Activated naive CD4-positive, alpha-beta T cell treated with anti-CD3 and anti-CD28 coated beads, Interleukin-2, amount 10 ng/mL, durations not matched to agents 7 days and 5 days (primary cell): ENCODE measurements at regions not wholly inside any gene's neighbourhood (a gene's known extent, or its start where the extent isn't known, plus 50 kb on each side); places are given as distances from the start of the nearest gene placed in this dataset.

Source experiments
- CTCF ChIA-PET: fragments of 350-600 bp; sonication (Branson Sonifier 250); formaldehyde crosslinking; loops from one replicate; lab custom pipeline; 2021; ENCODE audit warnings: antibody characterized with exemption; lab: Charles Lee
- DNase-seq: peaks from one replicate; pipeline ENCODE4 v3.0.0-alpha.2; 2020
- H3K27ac Mint-ChIP-seq: one replicate; pipeline ENCODE4 v1.8.0; 2021; ENCODE audit warnings: mild to moderate bottlenecking, moderate library complexity, mixed read lengths
- H3K27me3 Mint-ChIP-seq: one replicate; pipeline ENCODE4 v1.8.0; 2021; ENCODE audit warnings: mild to moderate bottlenecking, mixed read lengths
- H3K36me3 Mint-ChIP-seq: one replicate; pipeline ENCODE4 v1.8.0; 2021; ENCODE audit warnings: mixed read lengths
- H3K4me1 Mint-ChIP-seq: one replicate; pipeline ENCODE4 v1.8.0; 2021; ENCODE audit warnings: mixed read lengths
- H3K4me3 Mint-ChIP-seq: one replicate; pipeline ENCODE4 v1.8.0; 2021; ENCODE audit warnings: mild to moderate bottlenecking, moderate library complexity, mixed read lengths
- H3K9me3 Mint-ChIP-seq: one replicate; pipeline ENCODE4 v1.8.0; 2021; ENCODE audit warnings: mixed read lengths

DNA sequence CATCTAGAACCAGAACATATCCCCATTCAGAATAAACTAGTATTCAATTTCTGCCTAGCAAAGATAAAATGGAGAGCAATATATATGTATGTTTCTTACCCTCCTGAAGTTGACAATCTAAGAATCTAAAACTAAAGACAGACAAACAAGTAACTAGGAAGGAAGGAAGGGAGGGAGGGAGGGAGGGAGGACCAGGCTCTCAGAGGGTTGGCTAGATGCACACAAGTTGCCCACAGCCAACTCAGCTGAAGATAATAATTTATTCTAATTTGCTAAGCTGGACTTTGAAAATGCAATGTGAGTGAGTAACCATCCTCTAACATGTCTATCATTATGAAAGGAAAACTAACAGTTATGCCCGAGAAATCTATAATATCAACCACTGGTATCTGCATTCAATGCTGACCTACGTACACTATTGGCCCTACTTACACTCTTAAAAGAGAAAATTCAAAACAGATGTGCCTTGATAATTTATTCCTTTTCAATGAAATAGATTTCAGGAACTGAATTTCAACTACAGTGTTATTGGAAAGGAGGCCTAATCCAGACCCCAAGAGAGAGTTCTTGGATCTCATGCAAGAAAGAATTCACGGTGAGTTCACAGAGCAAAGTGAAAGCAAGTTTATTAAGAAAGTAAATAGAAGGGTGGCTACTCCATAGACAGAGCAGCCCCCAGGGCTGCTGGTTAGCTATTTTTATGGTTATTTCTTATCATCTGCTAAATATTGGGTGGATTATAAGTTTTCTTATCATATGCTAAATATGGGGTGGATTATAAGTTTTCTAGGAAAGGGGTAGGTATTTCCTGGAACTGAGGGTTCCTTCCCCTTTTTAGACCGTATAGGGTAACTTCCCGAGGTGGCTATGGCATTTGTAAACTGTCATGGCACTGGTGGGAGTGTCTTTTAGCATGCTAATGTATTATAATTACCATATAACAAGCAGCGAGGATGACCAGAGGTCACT is 288.5 kb upstream of the SLC39A10 start:
- Mint-ChIP-seq H3K4me1 (peaks cover 8% of the 10 kb centered on the region), H3K27ac (no peak overlapping the region), H3K9me3 (peaks cover 19% of the 10 kb centered on the region), H3K36me3 (peaks cover 1% of the 10 kb centered on the region), H3K4me3 (no peak overlapping the region), H3K27me3 (no peaks in the 10 kb centered on the region)
- DNase-seq: no peak
- CTCF ChIA-PET: no interaction called here

DNA sequence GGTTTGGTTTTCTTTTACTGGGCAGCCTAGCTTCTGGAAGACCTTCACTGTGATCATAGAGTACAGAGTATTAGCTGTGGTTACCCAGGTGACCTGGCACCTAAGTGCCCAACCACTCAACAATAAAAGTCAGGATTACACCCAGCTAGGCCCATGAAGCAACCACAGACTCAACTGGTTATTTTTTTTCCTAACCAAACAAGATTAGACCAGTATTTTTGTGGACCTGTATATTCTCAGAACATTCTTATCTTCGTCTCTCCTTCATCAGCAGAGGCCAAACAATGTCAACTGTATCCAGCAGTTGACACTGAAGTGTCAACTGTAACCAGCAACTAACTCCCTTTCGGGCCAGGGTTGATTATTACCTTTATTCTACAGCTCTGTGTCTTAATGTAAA is 289.2 kb upstream of the SLC39A10 start:
- Mint-ChIP-seq H3K27ac (no peak overlapping the region), H3K9me3 (peaks cover 19% of the 10 kb centered on the region), H3K4me3 (no peak overlapping the region), H3K36me3 (peaks cover 1% of the 10 kb centered on the region), H3K4me1 (peaks cover 8% of the 10 kb centered on the region), H3K27me3 (no peaks in the 10 kb centered on the region)
- no peak for DNase-seq
- CTCF ChIA-PET: no interaction called here

DNA sequence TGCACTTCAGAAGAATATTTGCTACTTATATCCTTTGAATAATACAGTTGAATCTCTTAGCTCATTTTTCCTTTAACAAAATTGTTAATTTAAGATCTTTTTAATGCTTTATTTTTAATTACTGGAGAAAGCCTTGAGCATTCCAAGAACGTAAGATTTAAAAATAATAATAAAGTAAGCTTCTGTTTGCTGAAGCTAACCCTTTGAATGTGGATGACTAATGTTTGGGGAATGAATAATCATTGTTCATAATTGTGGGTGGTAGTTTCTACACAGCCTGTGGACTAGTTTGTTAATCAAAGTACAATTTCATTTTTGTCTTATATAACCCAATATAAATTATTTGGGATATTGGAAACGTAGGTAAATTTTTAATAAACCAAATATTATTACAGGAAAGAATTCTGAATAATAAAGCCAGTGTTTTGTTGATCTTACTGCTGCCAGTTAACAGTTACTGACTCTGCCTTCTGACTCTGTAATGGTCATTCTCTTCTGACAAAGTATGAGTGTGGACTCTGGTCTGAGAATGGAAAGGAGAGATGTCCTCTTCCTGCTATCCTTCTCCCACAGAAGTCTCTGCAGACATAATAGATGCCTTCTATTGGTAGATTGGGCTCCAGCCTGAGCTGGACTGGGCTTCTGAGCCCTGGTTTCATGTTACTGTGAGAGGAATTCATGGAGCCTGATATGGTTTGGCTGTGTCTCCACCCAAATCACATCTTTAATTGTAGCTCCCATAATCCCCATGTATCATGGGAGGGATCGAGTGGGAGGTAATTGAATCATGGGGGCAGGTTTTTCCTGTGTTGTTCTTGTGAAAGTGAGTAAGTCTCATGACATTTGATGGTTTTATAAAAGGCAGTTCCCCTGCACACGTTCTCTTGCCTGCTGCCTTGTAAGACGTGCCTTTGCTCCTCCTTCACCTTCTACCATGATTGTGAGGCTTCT is 292.7 kb upstream of the SLC39A10 start:
- DNase-seq: no peak
- Mint-ChIP-seq H3K4me3 (no peak overlapping the region), H3K27ac (no peak overlapping the region), H3K36me3 (peaks cover 1% of the 10 kb centered on the region), H3K27me3 (no peaks in the 10 kb centered on the region), H3K9me3 (peaks cover 14% of the 10 kb centered on the region), H3K4me1 (peaks cover 10% of the 10 kb centered on the region)
- CTCF ChIA-PET: no interaction called here

DNA sequence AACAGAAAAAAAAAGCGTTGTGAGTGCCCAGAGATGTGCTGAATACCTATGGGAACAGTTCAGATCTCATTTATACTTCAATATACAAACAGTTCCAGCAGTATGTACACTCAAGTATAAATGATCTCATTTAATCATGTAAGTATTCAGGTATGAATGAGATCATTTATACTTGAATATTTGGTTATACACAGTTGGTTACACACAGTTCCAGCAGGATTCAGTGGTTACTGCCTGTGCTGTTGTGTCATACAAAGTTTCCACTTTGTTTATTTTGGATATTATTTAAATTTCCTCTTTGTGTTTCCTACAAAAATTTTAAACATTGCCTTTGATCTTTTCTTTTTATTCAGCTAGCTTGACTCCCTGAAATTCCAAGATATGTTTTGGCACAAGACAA is 293.5 kb upstream of the SLC39A10 start:
- no peak overlapping the region for H3K27ac Mint-ChIP-seq
- peaks cover 10% of the 10 kb centered on the region for H3K9me3 Mint-ChIP-seq
- peaks cover 1% of the 10 kb centered on the region for H3K36me3 Mint-ChIP-seq
- H3K4me3 Mint-ChIP-seq: no peak overlapping the region
- CTCF ChIA-PET: no interaction called here
- H3K4me1 Mint-ChIP-seq: peaks cover 12% of the 10 kb centered on the region
- no peaks in the 10 kb centered on the region for H3K27me3 Mint-ChIP-seq
- DNase-seq: no peak

DNA sequence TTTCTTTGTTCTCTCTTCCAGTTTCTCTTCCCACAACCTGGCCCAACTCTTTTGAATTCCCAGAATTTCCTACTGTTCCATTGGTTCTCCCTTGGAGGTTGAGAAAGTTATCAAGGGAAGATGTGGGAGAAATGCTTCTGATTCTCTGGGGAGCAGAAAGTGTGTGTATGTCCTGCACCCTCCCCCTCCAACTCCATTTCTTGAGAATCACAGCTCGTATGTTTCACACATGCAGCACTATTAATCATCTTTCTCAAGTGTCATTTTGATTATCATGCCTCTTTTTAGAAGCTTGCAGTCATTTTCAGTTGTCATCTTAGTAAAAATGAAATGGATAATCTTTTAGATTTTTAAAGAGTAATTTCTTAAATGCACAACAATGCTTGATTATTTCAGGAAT is 296.8 kb upstream of the SLC39A10 start:
- Mint-ChIP-seq H3K36me3 (no peaks in the 10 kb centered on the region), H3K9me3 (peaks cover 5% of the 10 kb centered on the region), H3K4me3 (no peak overlapping the region), H3K27me3 (no peaks in the 10 kb centered on the region), H3K27ac (no peak overlapping the region), H3K4me1 (peaks cover 8% of the 10 kb centered on the region)
- CTCF ChIA-PET: no interaction called here
- no peak for DNase-seq

DNA sequence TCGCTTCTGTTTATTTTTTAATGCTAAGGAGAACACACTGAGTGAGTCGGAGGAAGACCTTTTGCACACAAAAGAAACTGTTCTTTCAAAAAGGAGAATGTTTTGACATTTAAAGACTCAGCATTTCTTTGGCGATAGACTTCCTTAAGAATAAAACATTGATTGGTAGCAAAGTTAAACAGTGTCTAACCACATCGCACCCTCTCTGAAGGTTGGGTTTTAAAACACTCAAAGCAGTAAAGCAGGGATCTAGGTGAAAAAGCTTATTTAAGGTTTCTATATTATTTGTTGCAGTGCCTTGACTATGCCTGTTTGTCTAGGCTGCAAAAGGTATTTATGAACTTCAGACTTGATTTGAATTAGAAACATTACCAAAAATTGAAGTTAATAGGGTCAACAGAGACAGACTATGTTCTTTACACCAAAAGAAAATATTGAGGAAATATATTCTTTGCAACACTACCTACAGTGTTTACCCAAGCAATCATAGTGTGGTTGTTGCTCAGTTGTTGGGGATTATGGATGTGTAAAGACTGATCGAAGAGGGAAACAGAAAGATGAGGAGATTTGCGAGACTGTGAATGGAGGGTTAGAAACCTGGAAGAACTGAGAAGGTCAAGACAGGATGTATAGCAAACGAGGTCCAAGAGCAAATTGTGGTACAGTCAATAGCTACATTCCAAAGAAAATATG is 297.8 kb upstream of the SLC39A10 start:
- H3K9me3 Mint-ChIP-seq: peaks cover 3% of the 10 kb centered on the region
- no peaks in the 10 kb centered on the region for H3K36me3 Mint-ChIP-seq
- no peak overlapping the region for H3K27ac Mint-ChIP-seq
- peaks cover 8% of the 10 kb centered on the region for H3K4me1 Mint-ChIP-seq
- no peaks in the 10 kb centered on the region for H3K27me3 Mint-ChIP-seq
- CTCF ChIA-PET: interaction anchor here (1.0 kb wide), 1 partner anchor 43 kb away, joined by 3 read pairs; no protein-coding TSS in a partner anchor
- no peak overlapping the region for H3K4me3 Mint-ChIP-seq
- DNase-seq: no peak

DNA sequence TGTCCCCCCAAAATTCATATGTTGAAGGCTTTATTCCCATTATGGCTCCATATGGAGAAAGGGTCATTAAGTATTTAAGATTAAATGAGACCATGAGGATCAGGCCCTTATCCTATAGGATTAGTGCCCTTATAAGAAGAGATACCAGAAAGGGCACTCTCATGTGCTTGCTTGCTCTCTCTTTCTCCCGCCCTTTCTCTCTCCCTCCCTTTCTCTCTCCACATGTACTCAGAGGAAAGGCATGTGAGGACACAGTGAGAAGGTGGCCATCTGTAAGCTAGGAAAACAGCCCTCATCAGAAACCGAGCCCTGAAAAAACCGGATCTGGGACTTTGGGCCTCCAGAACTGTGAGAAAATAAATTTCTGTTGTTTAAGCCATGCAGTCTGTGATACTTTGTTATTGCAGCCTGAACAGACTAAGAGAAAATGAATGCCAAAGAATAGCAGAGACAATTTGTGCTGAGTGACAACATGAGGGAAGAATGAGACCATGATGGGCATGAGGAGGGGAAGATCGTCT is 300.0 kb upstream of the SLC39A10 start:
- H3K36me3 Mint-ChIP-seq: no peaks in the 10 kb centered on the region
- H3K4me3 Mint-ChIP-seq: no peak overlapping the region
- no peak overlapping the region for H3K27ac Mint-ChIP-seq
- H3K27me3 Mint-ChIP-seq: no peaks in the 10 kb centered on the region
- no peak for DNase-seq
- H3K4me1 Mint-ChIP-seq: peaks cover 8% of the 10 kb centered on the region
- H3K9me3 Mint-ChIP-seq: peaks cover 3% of the 10 kb centered on the region
- CTCF ChIA-PET: no interaction called here

DNA sequence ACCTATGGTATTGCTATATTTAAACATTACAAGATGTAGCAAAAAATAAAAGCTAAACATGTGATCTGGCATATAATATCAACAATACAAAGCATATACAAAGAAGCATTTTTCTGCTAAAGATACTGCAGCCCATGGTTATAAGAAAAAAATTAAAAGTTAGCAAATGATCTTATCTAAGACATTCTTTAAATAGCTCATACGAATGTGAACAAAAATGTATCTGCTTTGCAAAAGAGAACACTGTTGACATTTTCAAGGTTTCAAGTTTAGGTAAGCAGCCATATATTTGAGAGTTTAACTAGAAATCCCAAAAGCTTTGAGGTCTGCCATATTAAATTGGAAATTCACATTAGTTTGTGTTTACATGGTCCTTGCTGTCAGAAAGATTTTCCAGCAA is 301.0 kb upstream of the SLC39A10 start:
- H3K9me3 Mint-ChIP-seq: peaks cover 3% of the 10 kb centered on the region

DNA sequence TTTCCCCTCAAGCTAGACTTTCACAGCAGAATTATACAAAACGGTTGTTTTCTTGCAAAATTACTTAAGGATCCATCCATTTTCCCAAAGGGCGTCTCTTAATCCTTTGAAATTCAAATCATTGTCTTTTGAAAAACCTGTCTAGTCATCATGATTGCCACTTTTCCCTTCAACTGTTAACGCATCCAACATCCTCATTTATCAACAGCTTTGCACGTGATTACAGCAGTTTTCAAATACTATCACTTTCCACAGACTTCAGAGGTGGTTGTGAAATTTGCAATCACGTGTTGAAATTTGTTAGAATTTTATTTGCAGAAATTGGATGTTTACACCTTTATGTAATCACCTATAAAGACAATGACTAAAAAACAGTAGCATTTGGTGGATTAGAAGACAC is 304.4 kb upstream of the SLC39A10 start:
- no peaks in the 10 kb centered on the region for H3K27me3 Mint-ChIP-seq
- no peak overlapping the region for H3K27ac Mint-ChIP-seq
- H3K36me3 Mint-ChIP-seq: no peaks in the 10 kb centered on the region
- no peak overlapping the region for H3K4me3 Mint-ChIP-seq
- DNase-seq: no peak
- H3K4me1 Mint-ChIP-seq: no peaks in the 10 kb centered on the region
- CTCF ChIA-PET: no interaction called here
- peaks cover 9% of the 10 kb centered on the region for H3K9me3 Mint-ChIP-seq

More for the DNA sequence above, 301.0 kb upstream of the SLC39A10 start:
- CTCF ChIA-PET: no interaction called here
- H3K4me1 Mint-ChIP-seq: peaks cover 8% of the 10 kb centered on the region
- DNase-seq: no peak
- H3K4me3 Mint-ChIP-seq: no peak overlapping the region
- no peaks in the 10 kb centered on the region for H3K27me3 Mint-ChIP-seq
- H3K27ac Mint-ChIP-seq: no peak overlapping the region
- no peaks in the 10 kb centered on the region for H3K36me3 Mint-ChIP-seq

DNA sequence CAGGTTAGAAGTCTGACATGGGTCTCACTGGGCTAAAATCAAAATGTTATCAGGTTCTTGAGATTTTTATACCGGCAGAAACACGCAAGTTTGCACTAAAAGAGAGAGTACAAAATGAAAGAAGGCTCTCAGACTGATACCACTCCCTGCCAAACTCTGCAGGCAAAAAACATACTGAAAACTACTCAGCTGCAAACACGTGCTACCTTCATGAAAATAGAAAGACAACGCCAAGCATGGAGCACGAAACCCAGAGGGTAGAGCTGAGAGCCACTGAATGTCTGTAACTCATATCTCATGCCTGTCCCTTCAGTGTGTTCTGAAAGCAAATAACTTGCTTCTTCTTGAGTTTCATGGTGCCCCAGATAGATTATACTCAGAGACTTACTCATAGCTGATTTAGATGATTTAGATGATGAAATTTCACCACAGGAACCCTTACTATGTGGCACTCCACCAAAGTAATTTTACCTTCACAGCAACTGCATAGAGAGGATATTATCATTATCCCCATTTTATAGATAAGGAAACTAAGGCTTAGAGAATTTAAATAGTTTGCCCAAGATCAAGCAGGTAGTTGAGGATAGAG is 313.0 kb upstream of the SLC39A10 start:
- DNase-seq: no peak
- H3K9me3 Mint-ChIP-seq: peaks cover 2% of the 10 kb centered on the region
- no peaks in the 10 kb centered on the region for H3K36me3 Mint-ChIP-seq
- no peak overlapping the region for H3K4me3 Mint-ChIP-seq
- CTCF ChIA-PET: no interaction called here
- H3K27me3 Mint-ChIP-seq: no peaks in the 10 kb centered on the region
- peaks cover 2% of the 10 kb centered on the region for H3K4me1 Mint-ChIP-seq
- no peak overlapping the region for H3K27ac Mint-ChIP-seq

DNA sequence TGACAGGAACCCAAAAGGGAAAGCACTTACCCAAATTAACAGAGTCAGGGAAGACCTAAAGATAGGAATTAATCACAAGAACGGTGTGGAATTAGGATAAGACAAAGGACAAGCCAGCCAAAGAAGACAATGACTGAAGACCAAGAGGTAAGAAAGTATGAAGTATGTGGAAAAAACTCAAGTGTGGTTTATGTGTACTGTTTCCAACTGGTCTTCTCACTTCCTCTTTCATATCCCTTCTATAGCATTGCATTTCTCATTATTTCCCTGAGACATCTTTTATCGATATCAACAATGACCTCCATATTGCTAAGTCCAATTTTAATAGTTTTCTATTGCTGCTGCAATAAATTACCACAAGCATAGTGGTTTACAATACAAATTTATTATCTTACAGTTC is 313.5 kb upstream of the SLC39A10 start:
- DNase-seq: no peak
- H3K4me1 Mint-ChIP-seq: peaks cover 2% of the 10 kb centered on the region
- no peak overlapping the region for H3K4me3 Mint-ChIP-seq
- CTCF ChIA-PET: no interaction called here
- no peak overlapping the region for H3K27ac Mint-ChIP-seq
- peaks cover under 1% of the 10 kb centered on the region for H3K9me3 Mint-ChIP-seq
- H3K27me3 Mint-ChIP-seq: no peaks in the 10 kb centered on the region
- no peaks in the 10 kb centered on the region for H3K36me3 Mint-ChIP-seq

DNA sequence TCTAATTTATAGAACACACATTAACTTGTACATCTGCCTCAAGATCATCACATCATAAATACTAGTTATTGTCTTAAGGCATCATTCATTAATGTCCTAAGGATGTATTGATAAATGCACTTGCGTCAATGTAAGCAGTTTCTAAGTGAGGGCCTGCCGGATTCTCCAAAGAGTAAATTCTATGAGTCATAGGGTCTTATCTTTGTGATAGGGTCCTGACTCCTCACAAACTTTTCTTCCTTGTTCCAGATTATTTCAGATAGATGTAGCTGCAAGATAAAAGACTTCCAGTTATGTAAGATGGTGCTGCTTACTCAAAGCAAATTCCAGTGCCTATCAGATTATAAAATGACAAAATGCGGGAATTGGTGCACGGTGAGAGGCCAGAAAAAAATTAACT is 315.0 kb upstream of the SLC39A10 start:
- Mint-ChIP-seq H3K36me3 (no peaks in the 10 kb centered on the region), H3K27me3 (no peaks in the 10 kb centered on the region), H3K4me1 (peaks cover 2% of the 10 kb centered on the region), H3K4me3 (no peak overlapping the region), H3K27ac (no peak overlapping the region), H3K9me3 (no peaks in the 10 kb centered on the region)
- CTCF ChIA-PET: no interaction called here
- DNase-seq: no peak

DNA sequence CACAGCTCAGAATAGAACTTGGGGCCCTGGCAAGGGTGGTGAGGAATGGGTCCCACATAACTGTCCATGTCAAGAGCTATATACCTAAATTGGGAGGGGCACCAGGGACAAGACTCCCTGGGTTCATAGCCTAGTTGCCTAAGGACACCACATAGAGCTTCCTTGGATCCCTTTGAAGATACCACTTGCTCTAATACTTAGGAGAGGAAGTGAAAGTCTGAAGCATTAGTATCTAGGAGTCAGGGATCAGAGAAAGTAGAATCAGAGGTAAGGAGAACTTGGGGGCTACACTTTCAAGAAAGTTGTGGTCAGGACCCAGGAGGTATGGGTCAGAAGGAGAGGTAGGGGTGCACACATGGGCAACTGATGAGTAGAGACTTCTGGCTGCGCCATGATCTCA is 318.2 kb upstream of the SLC39A10 start:
- CTCF ChIA-PET: no interaction called here
- Mint-ChIP-seq H3K4me3 (no peak overlapping the region), H3K27ac (no peak overlapping the region), H3K36me3 (peaks cover 3% of the 10 kb centered on the region), H3K4me1 (no peaks in the 10 kb centered on the region), H3K27me3 (no peaks in the 10 kb centered on the region), H3K9me3 (peaks cover 2% of the 10 kb centered on the region)
- no peak for DNase-seq
